NT2/D1 (cell line): ENCODE measurements at regions not wholly inside any gene's neighbourhood (a gene's known extent, or its start where the extent isn't known, plus 50 kb on each side); places are given as distances from the start of the nearest gene placed in this dataset.

Experiments used
- SUZ12 ChIP-seq: IDR thresholded peaks from 2 replicates; pipeline ENCODE4 v1.6.1; 2011; ENCODE audit not compliant: insufficient read length, insufficient read depth; ENCODE audit errors: extremely low read depth
- YY1 ChIP-seq: IDR thresholded peaks from 2 replicates; pipeline ENCODE4 v1.6.1; 2011; ENCODE audit not compliant: insufficient read length, insufficient read depth
- ZNF274 ChIP-seq: IDR thresholded peaks from 2 replicates; pipeline ENCODE4 v1.6.1; 2011; ENCODE audit warnings: mild to moderate bottlenecking, low read depth, low read length

- TF ChIP-seq ZNF274 = no peak
- no peak for TF ChIP-seq YY1
- no peak for TF ChIP-seq SUZ12
These were observed 586.4 kb downstream of the HTR1A start for GRCh38 chr5:63375851-63376250.
